Progenitor cell of endocrine pancreas (in vitro differentiated cells): ENCODE measurements at regions not wholly inside any gene's neighbourhood (a gene's known extent, or its start where the extent isn't known, plus 50 kb on each side); places are given as distances from the start of the nearest gene placed in this dataset.
"Not testable (repeated sequence)": the region's sequence is repeated elsewhere in the genome, so short reads cannot be mapped to it uniquely, and the experiment has no call there.

Source experiments
- DNase-seq: peaks from one replicate; pipeline ENCODE4 v3.0.0; 2021; ENCODE audit warnings: low spot score; ENCODE audit not compliant: unreplicated experiment
- H3K27ac Mint-ChIP-seq: 2 replicates; pipeline ENCODE4 v1.8.0; 2021; ENCODE audit warnings: mild to moderate bottlenecking, moderate library complexity, mixed read lengths
- H3K27me3 Mint-ChIP-seq: 2 replicates; pipeline ENCODE4 v1.8.0; 2021; ENCODE audit warnings: mixed read lengths
- H3K36me3 Mint-ChIP-seq: 2 replicates; pipeline ENCODE4 v1.8.0; 2022; ENCODE audit warnings: mixed read lengths; ENCODE audit not compliant: insufficient read depth
- H3K4me1 Mint-ChIP-seq: 2 replicates; pipeline ENCODE4 v1.8.0; 2021; ENCODE audit warnings: low read depth, mixed read lengths
- H3K4me3 Mint-ChIP-seq: 2 replicates; pipeline ENCODE4 v1.8.0; 2021; ENCODE audit warnings: low read depth, mild to moderate bottlenecking, moderate library complexity, mixed read lengths
- H3K9me3 Mint-ChIP-seq: 2 replicates; pipeline ENCODE4 v1.8.0; 2021; ENCODE audit warnings: low read depth, mixed read lengths
- CTCF ChIP-seq: fragments of 200-600 bp; sonication (generic); IDR thresholded peaks from one replicate; pipeline ENCODE4 v1.5.0; 2021; ENCODE audit warnings: antibody characterized with exemption, mild to moderate bottlenecking; ENCODE audit not compliant: unreplicated experiment

- Mint-ChIP-seq H3K27ac (no peak overlapping the region), H3K4me3 (no peak overlapping the region), H3K4me1 (no peaks in the 10 kb centered on the region), H3K9me3 (no peaks in the 10 kb centered on the region), H3K27me3 (no peaks in the 10 kb centered on the region), H3K36me3 (no peaks in the 10 kb centered on the region)
- TF ChIP-seq CTCF: no peak
- no peak for DNase-seq
Measured at GRCh38 chr5:118302786-118303185, 685.6 kb downstream of the DTWD2 start.

- Mint-ChIP-seq H3K27ac (no peak overlapping the region), H3K27me3 (no peaks in the 10 kb centered on the region), H3K36me3 (no peaks in the 10 kb centered on the region), H3K4me3 (no peak overlapping the region), H3K4me1 (no peaks in the 10 kb centered on the region), H3K9me3 (no peaks in the 10 kb centered on the region)
- DNase-seq: no peak
- no peak for TF ChIP-seq CTCF
Measured at GRCh38 chr5:118301696-118302095, 686.7 kb downstream of the DTWD2 start.

- Mint-ChIP-seq H3K4me3 (no peak overlapping the region), H3K27ac (no peak overlapping the region), H3K36me3 (no peaks in the 10 kb centered on the region), H3K9me3 (no peaks in the 10 kb centered on the region), H3K27me3 (no peaks in the 10 kb centered on the region), H3K4me1 (no peaks in the 10 kb centered on the region)
- no peak for DNase-seq
- TF ChIP-seq CTCF: no peak
Measured at GRCh38 chr5:118295045-118295444, 693.3 kb downstream of the DTWD2 start.

- H3K27ac Mint-ChIP-seq: no peak overlapping the region
- no peaks in the 10 kb centered on the region for H3K9me3 Mint-ChIP-seq
- H3K4me1 Mint-ChIP-seq: no peaks in the 10 kb centered on the region
- H3K4me3 Mint-ChIP-seq: no peak overlapping the region
- no peaks in the 10 kb centered on the region for H3K27me3 Mint-ChIP-seq
- no peak for TF ChIP-seq CTCF
- no peak for DNase-seq
- H3K36me3 Mint-ChIP-seq: no peaks in the 10 kb centered on the region
Measured at GRCh38 chr5:118293378-118293777, 695.0 kb downstream of the DTWD2 start.

- no peaks in the 10 kb centered on the region for H3K4me1 Mint-ChIP-seq
- no peak overlapping the region for H3K27ac Mint-ChIP-seq
- H3K36me3 Mint-ChIP-seq: no peaks in the 10 kb centered on the region
- no peak for DNase-seq
- no peaks in the 10 kb centered on the region for H3K9me3 Mint-ChIP-seq
- no peaks in the 10 kb centered on the region for H3K27me3 Mint-ChIP-seq
- no peak for TF ChIP-seq CTCF
- no peak overlapping the region for H3K4me3 Mint-ChIP-seq
Measured at GRCh38 chr5:118290204-118290603, 698.1 kb downstream of the DTWD2 start.

GRCh38 chr5:118284230-118284629 lies 704.1 kb downstream of the DTWD2 start:
- H3K4me1 Mint-ChIP-seq, H3K27ac Mint-ChIP-seq, H3K9me3 Mint-ChIP-seq, H3K36me3 Mint-ChIP-seq, H3K27me3 Mint-ChIP-seq, H3K4me3 Mint-ChIP-seq, DNase-seq: not testable (repeated sequence)

GRCh38 chr5:118282480-118283038 lies 705.8 kb downstream of the DTWD2 start:
- not testable (repeated sequence) for H3K27ac Mint-ChIP-seq, H3K27me3 Mint-ChIP-seq, H3K4me3 Mint-ChIP-seq, H3K36me3 Mint-ChIP-seq, DNase-seq, H3K4me1 Mint-ChIP-seq, H3K9me3 Mint-ChIP-seq
